GM23338 (cell line): ENCODE measurements at regions not wholly inside any gene's neighbourhood (a gene's known extent, or its start where the extent isn't known, plus 50 kb on each side); places are given as distances from the start of the nearest gene placed in this dataset.

Source experiments
- ATAC-seq: fragments of 200-7000 bp; cut with Tn5 transposase; 3 replicates; pipeline ENCODE4 v1.9.1; 2020
- DNase-seq: peaks from one replicate; pipeline ENCODE4 v3.0.0-alpha.2; 2015; ENCODE audit warnings: low spot score
- H2AFZ ChIP-seq: fragments of 200-600 bp; sonication (generic); 2 replicates; pipeline ENCODE4 v1.8.0; 2016; ENCODE audit warnings: antibody characterized with exemption, mild to moderate bottlenecking, moderate library complexity
- H3F3A ChIP-seq: fragments of 200-600 bp; sonication (generic); replicated peaks from 2 replicates; pipeline ENCODE4 v1.8.0; 2017; ENCODE audit warnings: antibody characterized with exemption, mixed run types, low read depth
- H3K27ac ChIP-seq: fragments of 200-600 bp; sonication (generic); 2 replicates; pipeline ENCODE4 v1.6.1; 2016; ENCODE audit warnings: low read depth
- H3K27me3 ChIP-seq: fragments of 200-600 bp; sonication (generic); 2 replicates; pipeline ENCODE4 v1.8.0; 2016; ENCODE audit warnings: mild to moderate bottlenecking, mixed run types, moderate library complexity; ENCODE audit not compliant: insufficient read depth
- H3K36me3 ChIP-seq: fragments of 200-600 bp; sonication (generic); 2 replicates; pipeline ENCODE4 v1.8.0; 2016; ENCODE audit warnings: mild to moderate bottlenecking; ENCODE audit not compliant: insufficient read depth
- H3K4me1 ChIP-seq: fragments of 200-600 bp; sonication (generic); 2 replicates; pipeline ENCODE4 v1.8.0; 2016; ENCODE audit warnings: mild to moderate bottlenecking, moderate library complexity; ENCODE audit not compliant: insufficient read depth
- H3K4me2 ChIP-seq: fragments of 200-600 bp; sonication (generic); 2 replicates; pipeline ENCODE4 v1.7.1; 2017; ENCODE audit warnings: mixed run types
- H3K4me3 ChIP-seq: fragments of 200-600 bp; sonication (generic); 2 replicates; pipeline ENCODE4 v1.6.1; 2016; ENCODE audit warnings: mixed run types
- H3K79me2 ChIP-seq: fragments of 200-600 bp; sonication (generic); replicated peaks from 2 replicates; pipeline ENCODE4 v1.8.0; 2017; ENCODE audit warnings: mild to moderate bottlenecking; ENCODE audit not compliant: insufficient read depth
- H3K9me2 ChIP-seq: fragments of 200-600 bp; sonication (generic); 2 replicates; pipeline ENCODE4 v1.8.0; 2017; ENCODE audit not compliant: insufficient read depth
- H4K20me1 ChIP-seq: fragments of 200-600 bp; sonication (generic); replicated peaks from 2 replicates; pipeline ENCODE4 v1.8.0; 2017; ENCODE audit warnings: mild to moderate bottlenecking; ENCODE audit not compliant: insufficient read depth
- H3K27ac Mint-ChIP-seq: 2 replicates; pipeline ENCODE4 v1.8.0; 2020; ENCODE audit warnings: inconsistent platforms, mild to moderate bottlenecking, moderate library complexity, mixed read lengths
- H3K27me3 Mint-ChIP-seq: 3 replicates; pipeline ENCODE4 v1.8.0; 2022; ENCODE audit warnings: low read depth, mild to moderate bottlenecking, moderate library complexity, mixed read lengths, inconsistent platforms; ENCODE audit not compliant: insufficient read depth, poor library complexity
- H3K36me3 Mint-ChIP-seq: 3 replicates; pipeline ENCODE4 v1.8.0; 2021; ENCODE audit warnings: low read depth, mild to moderate bottlenecking, inconsistent platforms, moderate library complexity, mixed read lengths
- H3K4me1 Mint-ChIP-seq: 3 replicates; pipeline ENCODE4 v1.8.0; 2020; ENCODE audit warnings: mild to moderate bottlenecking, inconsistent platforms, mixed read lengths
- H3K4me3 Mint-ChIP-seq: 3 replicates; pipeline ENCODE4 v1.8.0; 2021; ENCODE audit warnings: moderate library complexity, mild to moderate bottlenecking, inconsistent platforms, mixed read lengths
- H3K9me3 Mint-ChIP-seq: 3 replicates; pipeline ENCODE4 v1.8.0; 2020; ENCODE audit warnings: moderate library complexity, mild to moderate bottlenecking, inconsistent platforms, mixed read lengths
- CREB1 ChIP-seq: fragments of 250-450 bp; sonication (Bioruptor Pico); IDR thresholded peaks from 2 replicates; pipeline ENCODE4 v1.5.0; 2020; ENCODE audit warnings: low read depth, mild to moderate bottlenecking, moderate library complexity
- EZH2 ChIP-seq: fragments of 200-600 bp; sonication (generic); IDR thresholded peaks from one replicate; pipeline ENCODE4 v1.8.0; 2017; ENCODE audit warnings: antibody characterized with exemption, mild to moderate bottlenecking, low read depth; ENCODE audit not compliant: unreplicated experiment
- EZH2phosphoT487 ChIP-seq: fragments of 200-600 bp; sonication (generic); IDR thresholded peaks from one replicate; pipeline ENCODE4 v1.8.1; 2018; ENCODE audit warnings: antibody characterized with exemption; ENCODE audit not compliant: unreplicated experiment
- JUNB ChIP-seq: IDR thresholded peaks from one replicate; pipeline ENCODE4 v1.6.1; 2016; ENCODE audit warnings: antibody characterized with exemption; ENCODE audit not compliant: unreplicated experiment
- NANOG ChIP-seq: IDR thresholded peaks from 2 replicates; pipeline ENCODE4 v1.6.1; 2016; ENCODE audit warnings: antibody characterized with exemption, borderline replicate concordance
- POLR2AphosphoS5 ChIP-seq: IDR thresholded peaks from 2 replicates; pipeline ENCODE4 v1.6.1; 2016; ENCODE audit warnings: antibody characterized with exemption, low read depth
- REST ChIP-seq: IDR thresholded peaks from one replicate; pipeline ENCODE4 v1.6.1; 2018; ENCODE audit warnings: antibody characterized with exemption; ENCODE audit not compliant: unreplicated experiment
- STAT1 ChIP-seq: IDR thresholded peaks from one replicate; pipeline ENCODE4 v1.6.1; 2016; ENCODE audit warnings: antibody characterized with exemption; ENCODE audit not compliant: unreplicated experiment
- ZNF331 ChIP-seq: fragments of 250-450 bp; sonication (Bioruptor Pico); IDR thresholded peaks from 2 replicates; pipeline ENCODE4 v1.5.0; 2020; ENCODE audit warnings: low read depth, mild to moderate bottlenecking, moderate library complexity
- ZNF462 ChIP-seq: fragments of 250-450 bp; sonication (Bioruptor Pico); IDR thresholded peaks from 2 replicates; pipeline ENCODE4 v1.5.0; 2020; ENCODE audit warnings: mild to moderate bottlenecking, moderate library complexity

GRCh38 chr17:77316191-77316641 is 175.4 kb downstream of the SEC14L1 start (continued):
- no peak for TF ChIP-seq ZNF462
- no peak for TF ChIP-seq EZH2
- TF ChIP-seq CREB1 (CRISPR knock-in tag), result no peak
- no peak for TF ChIP-seq STAT1
- TF ChIP-seq EZH2phosphoT487, result no peak
- TF ChIP-seq NANOG, result no peak
- no peak for TF ChIP-seq POLR2AphosphoS5
- no peak for TF ChIP-seq ZNF331 (CRISPR knock-in tag)

- Mint-ChIP-seq H3K36me3 (peaks cover 4% of the 10 kb centered on the region; the same call in 1 of the 3 replicates), H3K27me3 (peaks cover 10% of the 10 kb centered on the region), H3K4me1 (peaks cover 33% of the 10 kb centered on the region), H3K27ac (no peak overlapping the region), H3K9me3 (no peaks in the 10 kb centered on the region), H3K4me3 (no peak overlapping the region)
- no peak overlapping the region for H3K4me2 ChIP-seq
- no peaks in the 10 kb centered on the region for H3F3A ChIP-seq
- no peak overlapping the region for H3K4me3 ChIP-seq
- no peaks in the 10 kb centered on the region for H3K9me2 ChIP-seq
- ATAC-seq, result no peak
- no peaks in the 10 kb centered on the region; the same call in 1 of the 2 replicates for H3K79me2 ChIP-seq
- H2AFZ ChIP-seq, result no peak overlapping the region
- TF ChIP-seq JUNB, result no peak
- no peak for TF ChIP-seq REST
- TF ChIP-seq EZH2phosphoT487, result no peak
- H4K20me1 ChIP-seq, result peaks cover 5% of the 10 kb centered on the region; the same call in 1 of the 2 replicates
- no peaks in the 10 kb centered on the region for H3K27me3 ChIP-seq
- peaks cover 9% of the 10 kb centered on the region for H3K4me1 ChIP-seq
- H3K27ac ChIP-seq, result no peak overlapping the region
- no peaks in the 10 kb centered on the region for H3K36me3 ChIP-seq
- DNase-seq, result no peak
Measured at GRCh38 chr17:77316651-77317050, 175.9 kb downstream of the SEC14L1 start.
